ENCODE measurements at regions not wholly inside any gene's neighbourhood (a gene's known extent, or its start where the extent isn't known, plus 50 kb on each side); places are given as distances from the start of the nearest gene placed in this dataset.

- Histone ChIP-seq H3K27me3 (replicated peaks; ENCODE audit: insufficient read depth) (no peaks in the 10 kb centered on the region), H3K27ac (no peak overlapping the region), H3F3A (ENCODE audit: insufficient read depth) (peaks cover 27% of the 10 kb centered on the region; the same call in 1 of the 2 replicates), H2AFZ (no peak overlapping the region), H4K20me1 (ENCODE audit: insufficient read depth) (no peaks in the 10 kb centered on the region), H3K4me1 (ENCODE audit: insufficient read depth) (peaks cover 31% of the 10 kb centered on the region), H3K4me3 (no peak overlapping the region), H3K36me3 (ENCODE audit: low read depth) (no peaks in the 10 kb centered on the region), H3K4me2 (ENCODE audit: unreplicated experiment) (no peak overlapping the region), H3K79me2 (ENCODE audit: insufficient read depth) (no peaks in the 10 kb centered on the region), H3K9me3 (ENCODE audit: low read depth) (no peaks in the 10 kb centered on the region), H3K9me2 (ENCODE audit: insufficient read depth) (no peaks in the 10 kb centered on the region), H3K9ac (no peak overlapping the region)
- in situ Hi-C loops (cut with MboI), result loop anchor here (10.0 kb wide), 1 partner anchor 118 kb away; no protein-coding TSS in a partner anchor
- no peak for DNase-seq
- TF ChIP-seq EZH2phosphoT487 (IDR thresholded peaks at IDR 0.05; ENCODE audit: insufficient read depth, low read depth) (no peak), EZH2 (IDR thresholded peaks at IDR 0.05; ENCODE audit: insufficient read depth, poor library complexity, severe bottlenecking) (no peak)
- WGBS, 2 experiments (ENCODE audit: low coverage in 1 of 2, low lambda C conversion rate in 2 of 2, missing lambda C conversion rate in 2 of 2), result 96 to 98% methylated on average over 5 to 14 of the region's 14 CpGs
Observed at GRCh38 chr11:119472856-119473222, 49.9 kb upstream of the THY1 start.
